ENCODE measurements at regions not wholly inside any gene's neighbourhood (a gene's known extent, or its start where the extent isn't known, plus 50 kb on each side); places are given as distances from the start of the nearest gene placed in this dataset.

DNA sequence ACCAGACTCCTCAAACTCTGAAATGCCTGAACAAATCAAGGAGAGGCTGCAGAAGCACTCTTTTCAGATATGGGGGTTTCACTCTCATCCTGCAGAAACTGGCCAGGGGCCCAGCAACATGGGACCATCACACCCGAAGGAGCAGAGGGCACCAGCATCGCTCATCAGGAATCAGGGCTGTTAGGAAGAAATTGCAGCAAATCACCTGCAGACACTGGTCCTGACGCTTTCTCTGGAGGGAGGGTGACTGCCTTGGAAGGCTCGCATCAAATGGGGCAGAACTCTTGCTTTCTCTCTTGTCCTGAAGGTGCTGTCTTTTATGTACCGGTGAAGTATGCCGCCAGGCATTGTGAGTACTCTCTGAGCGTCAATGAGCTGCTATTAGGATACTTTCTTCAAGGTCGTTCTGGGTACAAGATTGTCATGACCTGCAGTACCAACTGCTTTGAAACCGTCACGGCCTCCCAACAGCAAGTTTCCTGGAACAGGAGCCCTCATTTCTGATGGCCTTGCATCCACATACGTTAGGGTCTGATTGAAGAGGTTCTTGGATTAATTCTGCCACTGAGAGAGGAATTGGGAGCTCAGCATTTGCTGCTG is 155.7 kb upstream of the SOX1 start:
- no peak for DNase-seq

DNA sequence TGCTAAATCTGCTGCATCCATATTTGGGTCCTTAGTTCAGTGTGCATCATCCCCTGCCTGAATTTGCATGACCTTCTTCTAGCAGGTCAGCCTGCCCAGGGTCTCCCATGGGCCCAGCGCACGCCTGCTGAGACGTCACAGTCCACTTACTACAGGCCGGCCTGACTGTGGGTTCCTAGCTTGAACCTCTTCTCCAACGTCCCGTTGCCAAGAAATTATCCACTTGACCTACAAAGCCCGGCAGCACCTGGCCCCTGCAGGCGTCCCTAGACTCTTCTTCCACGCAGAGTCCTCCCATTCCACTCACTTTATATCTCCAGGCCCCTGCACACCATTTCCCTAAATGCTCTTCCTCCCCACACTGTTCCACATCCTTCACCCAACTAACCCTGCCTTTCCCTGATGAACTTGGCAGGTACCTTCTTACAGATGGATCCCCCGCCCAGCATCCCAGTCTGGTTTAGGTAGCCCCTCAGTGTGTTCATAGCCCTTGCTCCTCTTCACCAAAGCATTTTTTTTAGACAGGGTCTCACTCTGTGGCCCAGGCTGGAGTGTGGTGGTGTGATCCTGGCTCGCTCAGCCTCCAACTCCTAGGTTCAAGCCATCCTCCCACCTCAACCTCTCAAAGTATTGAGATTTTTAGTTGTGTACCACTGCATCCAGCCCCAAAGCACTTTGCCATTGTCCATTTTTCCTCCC is 155.0 kb upstream of the SOX1 start:
- DNase-seq: no peak

DNA sequence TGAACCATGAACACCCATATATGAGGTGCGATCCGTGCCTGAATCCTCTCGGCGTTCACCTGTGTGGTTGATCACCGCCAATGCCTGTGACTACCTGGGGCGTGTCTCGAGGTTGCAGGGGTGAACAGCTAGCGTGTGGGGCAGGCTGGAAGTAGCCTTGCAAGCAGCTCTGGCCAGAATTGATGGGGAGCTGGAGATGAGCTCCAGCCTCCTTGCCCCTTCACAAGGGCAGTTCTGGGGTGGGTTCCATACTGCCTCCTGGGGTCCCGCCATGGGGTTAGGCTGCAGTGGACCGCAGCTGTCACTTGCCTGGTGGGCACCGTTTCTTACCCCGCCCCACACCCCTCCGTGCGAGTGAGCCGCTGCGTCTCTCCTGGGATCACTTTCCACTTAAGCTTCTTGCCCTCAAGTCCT is 154.5 kb upstream of the SOX1 start:
- no peak for DNase-seq

GRCh38 chr13:111912991-111913760 is 153.8 kb upstream of the SOX1 start:
- no peak for DNase-seq

DNA sequence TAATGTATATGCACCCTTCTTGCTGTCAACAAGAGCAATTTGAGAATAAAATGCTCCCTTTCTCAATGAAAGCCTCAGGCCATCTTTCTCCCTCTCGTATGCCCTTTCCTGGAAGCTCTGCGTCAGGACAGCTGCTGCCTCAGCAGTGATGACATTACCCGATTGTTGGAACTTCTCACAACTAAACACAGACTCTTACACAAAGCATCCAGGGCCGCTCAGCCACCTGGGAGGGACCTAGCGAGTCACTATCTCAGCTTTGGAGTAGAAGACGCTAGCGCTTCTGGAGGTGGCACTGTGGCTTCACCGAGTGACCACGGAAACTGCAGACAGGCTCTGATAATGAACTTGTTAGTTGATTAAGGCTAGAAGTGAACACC is 153.2 kb upstream of the SOX1 start:
- no peak for DNase-seq

DNA sequence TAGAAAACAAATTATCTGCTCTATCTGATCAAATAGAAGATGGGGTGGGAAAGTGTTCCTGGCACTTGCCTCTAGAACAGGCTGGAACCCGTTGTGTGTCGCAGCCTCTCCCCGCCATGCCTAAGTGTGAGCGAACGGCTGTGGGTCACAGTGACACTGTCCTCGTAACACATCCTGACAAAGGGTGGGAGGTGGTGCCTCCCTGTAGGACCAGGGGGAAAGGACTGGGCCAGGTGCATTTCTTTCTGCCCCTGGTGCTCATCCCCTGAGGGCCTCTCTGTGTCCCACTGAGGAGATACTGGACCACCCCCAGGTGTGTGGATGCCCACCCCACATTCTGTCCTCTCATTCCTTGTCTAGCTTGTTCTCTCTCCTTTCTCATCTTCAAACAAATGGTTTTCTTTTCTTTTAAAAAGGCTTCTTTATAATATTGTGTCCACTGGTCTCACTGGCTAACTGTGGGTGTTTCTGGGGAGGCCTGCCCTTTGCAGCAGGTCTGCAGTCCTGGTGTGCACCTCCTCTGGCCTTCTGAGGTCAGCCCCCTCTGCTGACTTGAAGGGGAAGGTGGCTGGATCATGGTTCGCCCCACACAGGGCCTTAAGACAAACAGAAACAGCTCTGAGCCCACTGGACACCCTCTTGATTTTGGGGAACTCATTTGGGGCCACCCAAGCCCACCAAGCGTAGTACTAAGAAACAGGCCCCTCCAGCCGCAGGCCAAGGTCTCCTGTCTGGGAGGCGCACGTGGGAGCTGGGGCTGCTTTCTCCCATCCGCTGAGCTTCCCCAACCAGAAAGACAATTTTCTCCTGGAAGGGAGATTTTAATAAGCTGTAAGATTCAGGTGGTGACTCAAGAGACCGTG is 152.5 kb upstream of the SOX1 start:
- no peak for DNase-seq

- DNase-seq: no peak
Observed at GRCh38 chr13:111915104-111915551, 151.8 kb upstream of the SOX1 start.

DNA sequence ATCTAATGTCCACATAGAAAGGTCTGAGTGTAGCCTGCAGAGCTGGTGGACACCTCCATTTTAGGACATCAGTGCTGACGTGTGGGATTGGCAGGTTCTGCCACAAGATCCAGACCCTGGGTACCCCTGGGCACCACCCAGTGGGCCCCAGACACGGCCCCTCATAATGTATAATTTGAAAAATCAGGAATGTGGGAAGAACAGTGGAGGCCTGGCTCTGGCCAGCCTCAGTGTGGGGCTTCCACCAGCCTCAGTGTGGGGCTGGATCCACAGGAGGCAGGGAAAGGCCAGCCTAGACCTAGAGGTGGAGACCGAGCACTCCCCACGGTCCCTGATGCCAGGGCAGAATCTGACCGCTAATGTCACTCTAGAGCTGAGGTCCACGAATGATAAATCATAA is 150.7 kb upstream of the SOX1 start:
- DNase-seq: no peak

DNA sequence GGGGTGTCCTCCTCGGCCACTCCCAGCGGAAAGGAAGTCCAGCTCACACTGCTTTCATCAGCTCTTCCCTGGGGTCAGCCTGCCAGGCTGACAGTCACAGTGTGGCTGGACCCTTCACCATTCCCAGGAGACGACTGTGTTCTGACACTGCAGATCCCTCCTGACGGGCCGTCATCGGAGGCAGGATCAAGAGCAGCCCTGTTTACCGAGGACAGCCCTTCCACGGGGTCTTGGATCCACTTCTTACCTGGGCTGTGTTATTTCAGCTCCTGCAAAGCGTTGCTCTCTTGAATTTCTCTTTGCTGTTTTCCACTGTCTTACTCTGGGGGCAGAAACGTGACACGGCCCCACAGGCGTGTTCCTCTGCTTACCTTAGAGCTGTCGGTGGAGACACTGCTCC is 149.9 kb upstream of the SOX1 start:
- no peak for DNase-seq

DNA sequence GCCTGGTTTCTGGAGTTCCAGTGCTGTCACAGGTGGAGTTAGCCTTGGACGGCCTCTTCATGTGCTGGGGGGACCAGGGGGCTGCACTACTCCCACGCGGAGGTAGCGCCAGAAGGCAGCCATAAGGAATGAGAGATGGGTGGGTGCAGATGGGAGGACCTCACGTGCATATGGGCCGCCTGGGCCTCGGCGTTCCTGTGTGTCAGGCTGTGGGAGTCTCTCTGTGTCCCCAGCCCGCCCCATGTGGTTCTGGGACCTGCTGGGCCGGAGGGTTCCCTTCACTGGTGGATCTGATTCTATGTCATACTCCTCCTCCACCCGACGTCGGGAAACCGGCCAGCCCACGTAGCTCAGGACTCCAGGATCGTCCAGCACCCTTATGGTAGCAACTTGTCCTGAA is 149.0 kb upstream of the SOX1 start:
- no peak for DNase-seq

- DNase-seq: no peak
Observed at GRCh38 chr13:111919286-111919685, 147.7 kb upstream of the SOX1 start.

- DNase-seq: no peak
Observed at GRCh38 chr13:111919849-111920248, 147.1 kb upstream of the SOX1 start.

GRCh38 chr13:111920306-111920931 is 146.5 kb upstream of the SOX1 start:
- DNase-seq: no peak

- DNase-seq: no peak
Observed at GRCh38 chr13:111920932-111921705, 145.8 kb upstream of the SOX1 start.

DNA sequence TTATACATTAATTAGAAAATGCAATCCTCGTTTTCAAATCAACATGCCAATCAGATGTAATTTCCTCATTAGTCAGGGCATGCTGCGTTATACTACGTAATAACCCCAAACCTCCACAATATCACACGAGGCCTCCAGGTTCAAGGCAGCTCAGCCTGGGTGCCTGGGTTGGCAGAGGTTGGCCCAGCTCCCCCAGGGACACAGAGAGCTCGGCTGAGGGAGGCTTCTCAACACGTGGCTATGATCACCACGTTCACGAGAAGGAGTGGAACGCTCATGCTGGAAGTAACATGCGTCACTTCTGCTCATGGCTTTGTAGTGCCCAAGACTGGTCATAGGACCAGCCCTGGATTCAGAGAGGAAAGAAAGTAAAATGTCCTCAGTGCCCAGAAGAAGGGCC is 144.9 kb upstream of the SOX1 start:
- no peak for DNase-seq

GRCh38 chr13:111923439-111923838 is 143.5 kb upstream of the SOX1 start:
- DNase-seq: no peak

- DNase-seq: no peak
Observed at GRCh38 chr13:111923991-111924677, 142.8 kb upstream of the SOX1 start.

DNA sequence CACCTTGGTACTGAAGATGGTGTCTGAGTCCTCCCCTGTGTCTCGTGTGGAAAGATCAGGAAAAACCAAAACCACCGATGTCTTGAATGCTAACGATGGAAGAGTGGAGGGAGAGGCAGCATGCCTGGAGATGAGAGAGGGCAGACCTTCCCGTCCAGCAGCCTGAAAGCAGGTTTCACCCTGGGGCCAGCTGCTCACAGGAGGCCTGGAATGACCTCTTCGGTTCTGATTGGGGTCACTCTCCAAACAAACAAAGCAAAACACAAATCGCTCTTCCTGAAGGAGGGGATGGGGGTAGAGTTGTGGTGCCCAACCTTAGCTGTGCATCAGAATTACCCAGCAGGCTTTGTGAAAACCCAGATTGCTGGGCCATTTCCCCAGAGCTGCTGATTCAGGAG is 142.3 kb upstream of the SOX1 start:
- no peak for DNase-seq

GRCh38 chr13:111925146-111925875 is 141.6 kb upstream of the SOX1 start:
- no peak for DNase-seq

GRCh38 chr13:111926501-111927180 is 140.3 kb upstream of the SOX1 start:
- no peak for DNase-seq
